ENCODE measurements at regions not wholly inside any gene's neighbourhood (a gene's known extent, or its start where the extent isn't known, plus 50 kb on each side); places are given as distances from the start of the nearest gene placed in this dataset.

- DNase-seq (ENCODE audit: extremely low spot score, unreplicated experiment) = no peak
- no peak for TF ChIP-seq CTCF (IDR thresholded peaks at IDR 0.05)
- Mint-ChIP-seq H3K36me3 (ENCODE audit: unreplicated experiment) (no peaks in the 10 kb centered on the region), H3K9me3 (ENCODE audit: unreplicated experiment) (no peaks in the 10 kb centered on the region), H3K27ac (ENCODE audit: unreplicated experiment) (no peak overlapping the region), H3K4me3 (ENCODE audit: unreplicated experiment) (no peak overlapping the region), H3K27me3 (ENCODE audit: unreplicated experiment) (no peaks in the 10 kb centered on the region), H3K4me1 (ENCODE audit: unreplicated experiment) (peaks cover 16% of the 10 kb centered on the region)
These were observed 239.4 kb upstream of the PIK3R1 start for GRCh38 chr5:67976181-67976580.

- no peak for TF ChIP-seq CTCF (IDR thresholded peaks at IDR 0.05)
- no peak overlapping the region for H3K4me3 Mint-ChIP-seq (ENCODE audit: unreplicated experiment)
These were observed 241.1 kb upstream of the PIK3R1 start for GRCh38 chr5:67974471-67974870.

GRCh38 chr5:67974054-67974453 is 241.5 kb upstream of the PIK3R1 start:
- Mint-ChIP-seq H3K9me3 (ENCODE audit: unreplicated experiment) (no peaks in the 10 kb centered on the region), H3K4me1 (ENCODE audit: unreplicated experiment) (peaks cover 19% of the 10 kb centered on the region), H3K27me3 (ENCODE audit: unreplicated experiment) (no peaks in the 10 kb centered on the region), H3K36me3 (ENCODE audit: unreplicated experiment) (no peaks in the 10 kb centered on the region), H3K4me3 (ENCODE audit: unreplicated experiment) (no peak overlapping the region), H3K27ac (ENCODE audit: unreplicated experiment) (no peak overlapping the region)
- no peak for DNase-seq (ENCODE audit: extremely low spot score, unreplicated experiment)
- TF ChIP-seq CTCF (IDR thresholded peaks at IDR 0.05) = no peak

More at GRCh38 chr5:67974471-67974870, 241.1 kb upstream of the PIK3R1 start:
- H3K27me3 Mint-ChIP-seq (ENCODE audit: unreplicated experiment) = no peaks in the 10 kb centered on the region
- H3K27ac Mint-ChIP-seq (ENCODE audit: unreplicated experiment) = no peak overlapping the region
- no peaks in the 10 kb centered on the region for H3K9me3 Mint-ChIP-seq (ENCODE audit: unreplicated experiment)
- H3K36me3 Mint-ChIP-seq (ENCODE audit: unreplicated experiment) = no peaks in the 10 kb centered on the region
- no peak for DNase-seq (ENCODE audit: extremely low spot score, unreplicated experiment)
- peaks cover 19% of the 10 kb centered on the region for H3K4me1 Mint-ChIP-seq (ENCODE audit: unreplicated experiment)

GRCh38 chr5:67971971-67972821 is 243.4 kb upstream of the PIK3R1 start:
- Mint-ChIP-seq H3K4me3 (ENCODE audit: unreplicated experiment) (no peak overlapping the region), H3K27ac (ENCODE audit: unreplicated experiment) (no peak overlapping the region), H3K9me3 (ENCODE audit: unreplicated experiment) (no peaks in the 10 kb centered on the region), H3K27me3 (ENCODE audit: unreplicated experiment) (no peaks in the 10 kb centered on the region), H3K4me1 (ENCODE audit: unreplicated experiment) (peaks cover 16% of the 10 kb centered on the region), H3K36me3 (ENCODE audit: unreplicated experiment) (no peaks in the 10 kb centered on the region)
- TF ChIP-seq CTCF (IDR thresholded peaks at IDR 0.05) = no peak
- no peak for DNase-seq (ENCODE audit: extremely low spot score, unreplicated experiment)

- Mint-ChIP-seq H3K9me3 (ENCODE audit: unreplicated experiment) (no peaks in the 10 kb centered on the region), H3K4me3 (ENCODE audit: unreplicated experiment) (no peak overlapping the region), H3K4me1 (ENCODE audit: unreplicated experiment) (peaks cover 10% of the 10 kb centered on the region), H3K36me3 (ENCODE audit: unreplicated experiment) (no peaks in the 10 kb centered on the region), H3K27ac (ENCODE audit: unreplicated experiment) (no peak overlapping the region), H3K27me3 (ENCODE audit: unreplicated experiment) (no peaks in the 10 kb centered on the region)
- DNase-seq (ENCODE audit: extremely low spot score, unreplicated experiment) = no peak
- no peak for TF ChIP-seq CTCF (IDR thresholded peaks at IDR 0.05)
These were observed 244.2 kb upstream of the PIK3R1 start for GRCh38 chr5:67971223-67971830.

Data from osteocyte (in vitro differentiated cells).